CD4-positive, alpha-beta T cell treated with Interleukin-4 for 4 hours (primary cell): ENCODE measurements at regions not wholly inside any gene's neighbourhood (a gene's known extent, or its start where the extent isn't known, plus 50 kb on each side); places are given as distances from the start of the nearest gene placed in this dataset.
"Not testable (repeated sequence)": the region's sequence is repeated elsewhere in the genome, so short reads cannot be mapped to it uniquely, and the experiment has no call there.

Experiments
- DNase-seq: peaks from one replicate; pipeline ENCODE4 v3.0.0-alpha.2; 2020

DNA sequence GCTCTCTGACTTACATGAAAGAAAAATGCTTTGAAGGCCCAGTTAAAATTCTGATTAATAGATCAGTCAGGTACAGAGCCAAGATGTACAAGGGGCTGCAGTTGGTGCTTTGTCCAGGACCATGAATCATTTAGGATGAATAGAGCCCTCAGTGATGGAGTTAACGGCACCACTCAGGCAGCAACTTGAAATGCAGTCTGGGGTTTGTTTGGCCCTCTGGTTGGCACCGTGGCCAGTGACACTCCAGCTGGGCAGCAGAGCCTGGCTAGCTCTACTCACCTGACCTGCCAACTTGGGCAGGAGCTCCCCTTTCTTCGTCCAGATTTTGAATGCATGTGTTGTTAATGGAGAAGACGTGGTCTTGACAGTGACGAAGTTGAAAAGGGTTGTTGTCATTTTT lies 493.0 kb upstream of the ACVR2A start:
- no peak for DNase-seq

DNA sequence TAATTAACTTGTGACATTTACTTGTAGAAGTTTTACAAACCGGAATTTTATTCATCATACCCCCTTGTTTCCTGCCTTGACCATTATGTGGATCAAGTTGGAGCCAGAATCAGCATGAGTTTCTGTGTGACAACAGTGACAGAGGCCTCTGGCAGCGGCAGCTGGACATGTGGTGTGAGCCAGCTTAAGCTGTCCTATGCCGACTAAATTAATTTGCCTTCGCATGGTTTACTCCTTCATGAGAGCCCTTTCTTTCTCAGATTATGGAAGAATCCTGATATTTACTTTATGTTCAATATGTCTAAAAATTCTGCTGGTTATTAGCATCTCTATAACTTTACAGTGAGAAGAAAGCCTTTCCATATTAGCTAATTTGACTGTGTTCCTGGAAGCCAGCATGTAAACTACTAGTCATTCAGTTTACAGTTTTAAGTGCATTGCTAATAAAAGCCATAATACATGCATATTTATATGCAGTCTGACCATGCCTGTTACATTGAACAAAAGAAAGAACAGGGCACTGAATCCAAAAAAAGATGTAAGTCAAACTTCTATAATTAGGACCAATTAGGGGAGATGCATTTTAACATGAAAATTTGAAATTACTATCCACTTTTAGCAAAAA lies 495.8 kb upstream of the ACVR2A start:
- DNase-seq, result no peak

GRCh38 chr2:147346142-147346541 lies 498.7 kb upstream of the ACVR2A start:
- no peak for DNase-seq

GRCh38 chr2:147345246-147345645 lies 499.6 kb upstream of the ACVR2A start:
- DNase-seq, result no peak

- DNase-seq, result no peak
These were observed 502.5 kb upstream of the ACVR2A start for GRCh38 chr2:147342329-147342728.

- DNase-seq, result peak; percentile 62
These were observed 512.9 kb upstream of the ACVR2A start for GRCh38 chr2:147331790-147332419.

DNA sequence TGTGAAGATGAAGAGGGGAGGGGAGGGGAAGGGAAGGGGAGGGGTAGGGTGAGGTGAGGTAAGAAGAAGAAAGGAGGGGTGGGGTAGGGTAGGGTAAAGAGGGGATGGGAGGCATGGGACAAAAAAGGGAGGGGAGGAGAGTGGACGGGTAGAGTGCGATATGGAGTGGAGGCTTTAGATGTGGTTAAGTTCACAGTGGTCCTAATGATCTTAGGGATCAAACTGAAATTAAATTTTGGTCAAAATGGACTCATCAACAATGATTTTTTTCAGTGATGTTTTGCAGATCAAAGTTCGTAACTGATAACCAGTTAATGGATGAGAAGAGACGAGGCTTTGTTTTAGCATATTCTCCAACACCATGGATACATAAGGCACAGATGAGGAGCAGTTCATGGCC lies 513.9 kb upstream of the ACVR2A start:
- no peak for DNase-seq

- peak; percentile 16 for DNase-seq
These were observed 517.2 kb upstream of the ACVR2A start for GRCh38 chr2:147327613-147328012.

DNA sequence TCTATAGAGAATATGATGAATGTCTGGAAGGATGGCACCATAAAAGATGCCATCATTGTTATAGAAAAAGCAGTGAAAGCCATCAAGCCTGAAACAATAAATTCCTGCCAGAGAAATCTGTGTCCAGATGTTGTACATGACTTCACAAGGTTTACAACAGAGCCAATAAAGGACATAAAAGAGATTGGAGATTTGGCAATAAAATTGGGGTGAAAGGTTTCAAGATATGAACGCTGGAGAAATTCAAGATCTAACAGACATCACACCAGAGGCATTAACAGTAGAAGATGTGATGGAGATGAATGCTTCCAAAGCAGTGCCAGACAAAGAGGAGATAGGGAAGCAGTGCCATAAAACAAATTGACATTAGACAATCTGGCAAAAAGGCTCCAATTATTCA lies 518.8 kb upstream of the ACVR2A start:
- no peak for DNase-seq

GRCh38 chr2:147320146-147320545 lies 524.7 kb upstream of the ACVR2A start:
- DNase-seq, result no peak

- DNase-seq, result no peak
These were observed 533.8 kb upstream of the ACVR2A start for GRCh38 chr2:147311058-147311430.

DNA sequence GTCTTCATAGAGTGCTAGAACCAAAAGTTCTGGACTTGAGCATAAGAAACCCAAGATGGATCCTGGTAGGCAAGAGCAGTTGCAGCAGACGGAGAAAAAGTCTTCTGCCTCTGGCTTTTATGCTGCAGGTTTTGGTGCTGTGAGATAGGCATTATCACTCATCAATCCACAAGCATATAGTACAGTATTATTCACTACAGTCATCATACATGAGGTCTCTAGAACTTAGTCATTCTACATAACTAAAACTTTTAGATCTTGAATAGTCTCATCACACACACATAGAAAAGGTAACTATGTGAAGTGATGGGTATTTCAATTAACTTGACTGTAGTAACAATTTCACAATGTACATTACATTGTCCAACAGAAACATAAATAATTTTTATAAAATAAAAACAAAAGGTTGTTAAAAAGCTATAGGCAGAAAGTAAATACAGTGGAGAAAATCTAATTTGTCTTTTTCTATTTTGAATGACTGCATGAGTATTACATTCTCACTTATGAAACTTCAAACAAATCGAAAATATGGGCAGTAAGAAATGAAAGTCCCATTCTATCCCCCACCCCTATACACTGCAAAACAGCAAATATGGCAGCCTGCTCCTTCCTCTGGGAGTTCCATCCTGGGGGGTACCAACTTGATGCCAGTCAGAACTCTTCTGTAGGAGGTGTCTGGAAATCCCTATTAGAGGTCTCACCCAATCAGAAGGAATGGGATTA lies 534.3 kb upstream of the ACVR2A start:
- DNase-seq, result no peak

DNA sequence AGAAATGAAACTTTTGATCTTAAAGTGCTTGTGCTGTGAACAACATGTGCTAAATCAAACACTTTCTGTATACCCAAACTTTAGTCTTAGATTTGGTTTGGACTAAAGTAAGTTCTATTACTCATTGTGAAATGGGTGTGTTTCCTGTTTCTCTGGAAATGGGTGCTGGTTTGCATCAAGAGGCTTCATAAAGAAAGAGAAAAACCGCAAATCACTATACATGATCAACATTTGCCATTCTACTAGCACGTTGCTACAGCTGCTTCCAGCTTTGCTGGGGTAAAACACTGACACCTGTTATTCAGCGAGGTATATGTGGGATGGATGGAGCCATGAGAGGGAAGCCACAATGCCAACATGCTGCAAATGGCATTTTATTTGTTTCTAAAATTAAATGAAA lies 547.0 kb upstream of the ACVR2A start:
- peak; percentile 87 for DNase-seq

DNA sequence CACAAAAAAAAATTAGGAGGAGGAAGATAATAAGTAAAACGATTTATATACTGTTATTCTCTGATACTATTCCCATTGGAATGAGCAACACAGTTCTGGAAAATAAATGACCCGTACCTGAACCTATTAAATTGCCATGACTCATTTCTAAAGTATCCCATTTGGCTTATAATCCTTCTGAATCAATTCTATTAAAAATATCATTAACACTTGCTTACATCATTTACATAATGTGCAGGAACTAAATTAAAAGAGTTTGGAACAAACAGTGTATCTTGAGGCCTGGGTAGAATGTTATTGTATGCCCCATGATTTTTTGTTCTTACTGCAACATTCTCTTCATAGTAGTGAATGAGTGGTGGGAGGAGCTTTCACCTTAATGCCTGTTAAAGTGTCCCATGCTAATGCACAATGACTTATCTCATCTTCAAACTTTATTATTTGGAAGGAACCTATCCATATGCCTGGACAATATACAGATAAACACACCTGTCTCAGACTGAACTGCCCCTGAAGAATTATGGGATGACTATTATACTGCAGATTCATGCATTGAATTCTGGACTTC lies 549.9 kb upstream of the ACVR2A start:
- no peak for DNase-seq

GRCh38 chr2:147293991-147294824 lies 550.6 kb upstream of the ACVR2A start:
- DNase-seq, result peak; percentile 74

- DNase-seq, result peak; percentile 86
These were observed 556.7 kb upstream of the ACVR2A start for GRCh38 chr2:147288131-147288530.

GRCh38 chr2:147275943-147276342 lies 568.9 kb upstream of the ACVR2A start:
- no peak for DNase-seq

DNA sequence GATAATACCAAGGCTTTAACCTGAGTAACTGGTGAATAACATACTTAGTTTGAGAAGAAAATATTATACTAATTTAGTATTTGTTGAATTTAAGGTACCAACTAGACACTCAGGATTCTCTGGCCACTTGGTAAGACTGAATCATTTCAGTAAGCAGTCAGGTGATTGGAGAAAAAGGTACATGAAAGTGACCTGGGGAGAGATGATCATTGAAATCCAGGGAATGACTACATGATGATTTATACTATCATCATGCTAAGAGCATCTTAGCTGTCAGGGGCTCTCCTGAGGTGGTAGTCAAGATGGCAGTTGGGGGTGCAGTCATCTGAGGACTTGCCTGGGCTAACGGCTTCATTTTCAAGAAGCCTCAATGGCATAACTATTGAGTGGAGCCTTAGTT lies 571.2 kb upstream of the ACVR2A start:
- DNase-seq, result no peak

DNA sequence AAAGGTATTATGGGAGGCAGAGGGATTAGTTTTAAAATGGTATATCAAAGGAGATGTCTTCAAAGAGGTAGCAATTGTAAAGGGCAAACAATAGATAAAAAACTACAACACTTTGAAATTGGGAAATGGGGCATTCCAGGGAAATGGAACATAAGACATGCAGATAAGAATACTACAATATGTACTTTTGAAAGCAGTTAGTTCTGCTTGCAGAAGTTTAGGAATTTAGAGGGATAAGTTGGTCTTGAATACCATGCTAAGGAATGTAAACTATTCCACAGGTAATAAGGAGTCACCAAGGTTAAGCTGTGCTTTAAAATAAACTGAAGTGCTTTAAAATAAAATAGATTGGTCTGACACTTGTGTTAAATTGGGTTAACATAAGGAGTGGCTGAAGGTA lies 571.7 kb upstream of the ACVR2A start:
- no peak for DNase-seq

- not testable (repeated sequence) for DNase-seq
These were observed 575.2 kb upstream of the ACVR2A start for GRCh38 chr2:147269581-147269980.

DNA sequence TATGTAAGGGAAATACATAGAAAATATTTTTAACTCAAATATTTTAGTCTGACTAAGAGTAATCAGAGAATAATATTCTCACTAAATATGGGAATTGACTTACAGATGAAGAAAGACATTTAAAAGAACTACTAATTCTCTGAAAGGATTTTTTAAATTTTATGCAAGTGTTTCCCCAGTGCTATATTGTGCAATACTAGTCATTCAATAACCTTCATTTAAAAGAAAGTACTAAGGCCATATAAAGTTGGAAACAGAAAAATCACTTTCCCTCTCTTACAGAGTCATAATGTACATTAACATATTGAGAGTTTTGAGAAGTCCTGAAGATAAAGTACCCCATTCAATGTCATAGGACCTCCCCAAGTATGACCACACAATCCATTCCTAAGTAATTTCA lies 584.6 kb upstream of the ACVR2A start:
- no peak for DNase-seq

DNA sequence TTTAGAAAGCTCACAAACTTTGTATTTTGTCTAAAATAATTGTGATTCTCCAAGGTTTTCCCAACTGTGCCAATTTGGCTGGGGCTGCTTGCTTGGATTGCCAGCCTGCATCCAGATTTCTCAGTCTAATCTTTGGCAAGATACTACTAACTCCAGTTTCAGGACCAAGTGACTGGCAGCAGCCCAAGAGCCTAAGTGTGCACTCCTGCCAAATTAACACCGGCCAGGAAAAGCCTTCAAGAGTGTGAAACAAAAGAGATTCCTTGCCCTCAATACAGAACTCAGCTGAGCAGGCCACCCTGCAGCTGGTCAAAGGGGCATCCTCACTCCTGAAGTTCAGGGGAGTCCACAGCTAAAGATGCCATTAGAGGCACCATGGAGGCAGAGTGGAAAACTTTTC lies 589.0 kb upstream of the ACVR2A start:
- no peak for DNase-seq
